HS-27A (cell line): ENCODE measurements at regions not wholly inside any gene's neighbourhood (a gene's known extent, or its start where the extent isn't known, plus 50 kb on each side); places are given as distances from the start of the nearest gene placed in this dataset.

Experiments used
- DNase-seq: peaks from one replicate; pipeline ENCODE4 v3.0.0-alpha.2; 2012; ENCODE audit warnings: low read depth, missing footprints

DNA sequence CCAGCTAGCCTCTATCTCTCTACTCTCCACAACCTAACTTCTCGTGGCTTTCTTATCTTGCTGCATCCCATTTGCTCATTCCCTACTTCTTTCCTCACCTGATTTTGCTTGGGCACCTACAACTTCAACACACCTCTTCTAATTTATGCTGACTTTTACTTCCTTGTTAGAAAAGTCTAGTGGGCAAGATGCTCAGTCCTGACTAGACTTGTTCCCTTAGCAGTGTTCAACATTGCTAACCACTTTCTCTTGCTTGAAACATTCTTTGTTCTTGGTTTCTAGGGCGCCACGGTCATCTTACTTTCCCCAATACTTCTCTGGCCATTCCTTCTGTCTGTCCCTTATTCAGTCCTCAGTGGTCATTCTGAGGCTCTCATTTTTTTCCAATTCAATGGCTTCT lies 454.7 kb upstream of the CWC22 start:
- DNase-seq = no peak

DNA sequence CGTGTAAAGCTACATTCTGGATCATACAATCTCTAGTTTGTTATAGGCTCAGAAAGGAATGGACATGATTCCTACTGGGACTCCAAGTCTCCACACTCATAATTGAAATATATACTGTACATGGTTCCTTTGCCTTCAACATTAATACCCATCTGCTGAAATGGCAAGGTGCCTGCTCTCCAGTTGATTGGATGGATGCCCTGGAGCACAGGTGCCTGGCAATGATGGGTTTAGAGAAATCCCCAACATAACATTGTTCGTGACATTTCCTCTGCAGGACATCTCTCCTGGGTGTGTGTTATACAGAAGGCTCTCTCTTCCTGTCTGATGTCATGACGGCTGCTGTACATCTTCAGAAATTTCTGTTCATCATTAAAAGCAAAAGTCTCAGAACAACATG lies 449.7 kb upstream of the CWC22 start:
- DNase-seq = no peak

GRCh38 chr2:180450841-180451240 lies 443.7 kb upstream of the CWC22 start:
- DNase-seq = no peak

DNA sequence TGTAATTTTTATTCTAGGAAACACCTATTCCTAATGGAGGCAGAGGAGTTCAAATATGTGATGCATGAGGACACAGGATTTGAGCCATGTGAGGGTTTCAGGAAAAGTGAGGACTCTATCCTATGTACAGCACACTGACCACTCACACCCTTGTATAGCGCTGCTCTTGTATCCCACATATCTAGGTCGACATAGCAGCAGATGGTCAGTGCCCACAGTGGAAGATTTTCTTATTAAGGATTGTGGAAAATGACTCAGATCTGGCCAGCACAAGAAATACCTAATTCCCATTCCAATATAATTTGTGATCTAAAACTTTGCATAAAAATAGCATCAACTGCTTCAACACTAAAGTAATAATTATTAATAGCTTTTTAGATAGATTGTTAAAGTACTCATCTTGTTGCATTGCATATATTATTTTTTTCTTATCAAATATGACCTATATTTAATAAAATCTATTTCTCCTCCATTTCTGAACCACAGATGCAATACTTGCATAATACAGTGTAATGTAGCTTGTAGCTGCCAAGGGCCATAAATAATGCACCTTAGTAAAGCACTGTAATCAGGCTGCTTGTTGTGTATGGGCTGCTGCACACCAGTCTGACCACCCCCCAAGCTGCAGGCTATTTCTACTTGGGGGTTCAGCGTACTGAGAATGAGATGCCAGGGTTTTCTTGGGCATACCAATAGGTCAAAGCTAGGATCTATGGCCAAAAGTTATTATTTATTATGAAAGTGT lies 442.2 kb upstream of the CWC22 start:
- DNase-seq = no peak

GRCh38 chr2:180446492-180446891 lies 439.4 kb upstream of the CWC22 start:
- DNase-seq = no peak

DNA sequence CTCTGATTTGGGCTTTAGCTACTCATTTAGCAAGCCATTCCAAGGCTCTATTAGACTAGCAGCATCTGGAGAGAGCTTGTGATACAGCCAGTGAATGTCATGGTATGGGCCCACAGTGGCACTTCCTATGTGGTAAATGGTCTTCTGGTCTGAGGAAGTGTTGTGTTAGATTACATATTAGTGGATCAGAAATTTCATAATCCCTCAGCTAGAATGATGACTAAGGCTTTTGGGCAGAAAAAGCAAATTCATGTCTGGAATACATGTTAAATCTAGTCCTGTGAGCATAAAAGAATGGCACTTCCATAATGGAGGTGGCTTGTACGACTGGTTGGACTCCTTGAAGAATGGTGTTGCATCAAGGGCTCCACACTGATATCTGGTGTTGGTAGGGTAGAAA lies 436.8 kb upstream of the CWC22 start:
- no peak for DNase-seq

DNA sequence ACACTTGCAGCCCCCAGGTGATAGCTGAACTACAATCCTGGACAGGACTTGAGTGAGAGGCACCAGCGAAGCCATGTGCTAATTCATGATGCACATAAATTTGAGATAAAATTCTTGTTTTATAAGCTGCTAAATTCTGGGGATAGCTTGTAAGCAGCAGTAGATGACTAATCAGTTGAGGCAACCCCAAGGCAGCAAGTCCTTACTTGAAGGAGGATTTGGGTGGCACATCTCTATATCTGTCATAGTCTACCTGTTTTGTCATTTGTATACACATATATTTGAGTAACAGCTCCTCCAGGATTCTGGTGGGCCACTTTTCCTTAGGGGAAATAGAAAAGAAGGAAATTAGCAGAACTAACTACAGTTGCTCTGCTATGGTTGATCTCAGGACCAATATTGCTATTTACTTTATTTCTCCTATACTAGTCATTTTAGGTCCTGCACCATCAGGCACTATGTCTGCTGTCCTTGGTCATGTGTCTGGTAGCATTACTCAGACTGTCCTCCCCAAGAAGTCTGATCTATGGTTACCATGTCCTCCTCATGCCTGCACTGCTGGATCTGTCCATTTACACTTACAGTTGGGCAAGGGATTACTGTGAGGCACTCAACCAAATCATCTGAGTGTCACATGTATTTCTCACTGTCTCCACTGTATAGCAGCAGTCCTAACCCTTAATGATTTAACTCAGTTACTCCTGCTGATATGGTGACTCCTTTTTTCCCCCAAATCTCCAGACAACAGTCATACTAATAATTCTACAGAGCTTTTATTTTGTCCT lies 436.0 kb upstream of the CWC22 start:
- DNase-seq = no peak

- no peak for DNase-seq
Measured at GRCh38 chr2:180419212-180419611, 412.1 kb upstream of the CWC22 start.

- no peak for DNase-seq
Measured at GRCh38 chr2:180416627-180417026, 409.5 kb upstream of the CWC22 start.

DNA sequence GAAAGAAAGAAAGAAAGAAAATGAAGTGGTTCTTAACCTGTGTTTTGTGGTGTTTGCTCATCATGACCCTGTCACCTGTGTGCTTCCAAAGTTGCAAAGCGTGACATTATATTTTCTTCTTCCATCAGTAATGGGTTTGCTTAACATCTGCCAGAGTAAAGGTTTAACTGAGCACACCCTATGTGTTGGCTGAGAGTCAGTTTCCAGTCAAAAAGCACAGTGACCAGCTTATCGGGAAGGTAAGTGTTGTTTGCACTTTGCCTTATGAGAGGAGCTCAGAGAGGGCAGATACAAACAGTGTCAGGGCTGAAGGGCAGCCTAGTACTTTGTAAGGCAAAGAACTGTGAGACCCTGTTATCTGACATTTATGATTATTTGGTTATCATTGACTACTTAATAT lies 406.2 kb upstream of the CWC22 start:
- no peak for DNase-seq

DNA sequence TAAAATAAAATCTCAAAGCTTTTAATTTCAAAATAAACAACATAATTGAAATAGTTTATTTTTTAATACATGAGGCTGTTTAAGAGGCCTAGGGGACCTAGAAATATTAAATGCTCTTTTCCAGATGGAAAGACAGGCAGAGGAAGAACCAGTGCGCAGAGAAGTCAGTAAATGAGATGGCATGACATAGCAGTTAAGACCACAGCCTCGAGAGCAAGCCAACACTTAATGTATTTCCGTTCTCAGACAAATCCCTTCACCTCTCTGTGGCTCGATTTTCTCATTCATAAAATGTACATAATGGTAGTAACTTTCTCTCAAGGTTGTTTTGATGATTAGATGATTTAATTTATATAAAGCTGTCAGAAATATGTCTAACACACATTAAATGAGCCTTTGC lies 405.1 kb upstream of the CWC22 start:
- no peak for DNase-seq

- no peak for DNase-seq
Measured at GRCh38 chr2:180411661-180412060, 404.6 kb upstream of the CWC22 start.

GRCh38 chr2:180406687-180407086 lies 399.6 kb upstream of the CWC22 start:
- no peak for DNase-seq

DNA sequence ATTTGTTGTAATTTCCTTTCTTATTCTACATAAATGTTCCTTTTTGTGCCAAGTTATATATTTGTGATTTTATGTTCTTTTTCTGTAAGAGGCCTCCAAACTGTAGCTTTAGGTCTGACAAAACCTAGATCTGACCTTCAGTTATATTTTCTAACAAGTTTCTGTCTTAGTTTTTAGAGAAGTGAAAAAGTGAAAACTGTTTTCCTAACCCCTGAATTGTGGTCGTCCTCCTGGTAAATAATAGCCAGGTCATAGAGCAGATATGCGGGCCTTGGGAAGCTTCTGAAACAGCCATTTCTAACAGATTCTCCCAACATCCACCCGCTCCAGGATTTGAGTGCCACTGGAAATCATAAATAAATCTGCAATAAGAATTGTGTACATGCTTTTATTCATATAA lies 398.4 kb upstream of the CWC22 start:
- no peak for DNase-seq

DNA sequence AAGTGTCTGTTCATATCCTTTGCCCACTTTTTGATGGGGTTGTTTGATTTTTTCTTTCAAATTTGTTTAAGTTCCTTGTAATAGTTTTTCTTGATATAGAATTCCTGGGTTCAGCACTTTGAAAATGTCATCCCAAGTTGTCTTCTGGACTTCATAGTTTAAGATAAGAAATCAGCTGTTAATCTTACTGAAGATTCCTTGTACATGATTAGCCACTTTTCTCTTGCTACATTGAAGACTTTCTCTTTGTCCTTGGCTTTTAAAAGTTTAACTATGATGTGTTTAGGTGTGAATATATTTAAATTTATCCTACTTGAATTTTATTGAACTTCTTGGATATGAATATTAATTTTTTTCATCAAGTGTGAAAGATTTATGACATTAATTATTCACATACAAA lies 387.2 kb upstream of the CWC22 start:
- no peak for DNase-seq

DNA sequence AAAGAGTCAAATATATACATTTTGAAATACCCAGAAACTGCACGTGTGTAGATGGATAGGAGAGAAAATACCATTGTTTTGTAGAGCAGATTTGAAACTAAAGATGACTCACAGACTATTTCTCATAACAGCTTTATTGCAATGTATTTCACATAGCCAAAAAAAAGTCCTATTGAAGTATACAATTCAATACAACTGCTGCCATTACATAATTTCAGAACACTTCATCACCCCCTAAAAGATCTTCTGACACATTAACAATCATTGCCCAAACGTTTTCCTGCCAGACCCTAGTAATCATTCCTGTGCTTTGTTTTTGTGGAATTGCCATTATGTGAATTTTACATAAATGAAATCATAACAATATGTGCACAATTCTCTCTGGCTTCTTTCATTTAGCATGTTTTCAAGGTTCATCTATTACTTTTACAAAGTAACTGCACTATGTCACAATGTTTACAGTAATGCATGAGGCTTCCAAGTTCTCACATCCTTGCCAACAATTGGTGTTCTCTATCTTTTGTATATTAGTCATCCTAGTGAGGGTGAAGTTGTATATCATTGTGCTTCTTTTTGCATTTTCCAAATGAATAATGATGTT lies 378.6 kb upstream of the CWC22 start:
- no peak for DNase-seq

DNA sequence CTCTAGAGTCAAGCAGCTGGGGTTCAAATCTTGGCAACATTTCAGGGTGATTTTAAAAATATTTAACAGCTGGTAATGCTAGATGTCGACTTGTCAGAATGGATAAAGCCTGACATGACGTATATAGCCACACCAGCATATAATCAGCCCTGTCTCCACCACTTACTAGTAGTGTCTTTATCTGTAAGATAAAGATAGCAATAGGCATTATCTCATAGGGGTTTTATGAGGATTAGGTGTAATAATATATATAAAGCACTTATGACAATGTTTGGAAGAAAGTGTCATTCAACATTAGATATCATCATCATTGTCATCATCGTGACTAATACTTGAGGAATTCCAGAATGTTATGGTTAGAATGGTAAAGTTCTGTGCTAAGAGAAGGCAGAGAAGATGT lies 369.0 kb upstream of the CWC22 start:
- no peak for DNase-seq

DNA sequence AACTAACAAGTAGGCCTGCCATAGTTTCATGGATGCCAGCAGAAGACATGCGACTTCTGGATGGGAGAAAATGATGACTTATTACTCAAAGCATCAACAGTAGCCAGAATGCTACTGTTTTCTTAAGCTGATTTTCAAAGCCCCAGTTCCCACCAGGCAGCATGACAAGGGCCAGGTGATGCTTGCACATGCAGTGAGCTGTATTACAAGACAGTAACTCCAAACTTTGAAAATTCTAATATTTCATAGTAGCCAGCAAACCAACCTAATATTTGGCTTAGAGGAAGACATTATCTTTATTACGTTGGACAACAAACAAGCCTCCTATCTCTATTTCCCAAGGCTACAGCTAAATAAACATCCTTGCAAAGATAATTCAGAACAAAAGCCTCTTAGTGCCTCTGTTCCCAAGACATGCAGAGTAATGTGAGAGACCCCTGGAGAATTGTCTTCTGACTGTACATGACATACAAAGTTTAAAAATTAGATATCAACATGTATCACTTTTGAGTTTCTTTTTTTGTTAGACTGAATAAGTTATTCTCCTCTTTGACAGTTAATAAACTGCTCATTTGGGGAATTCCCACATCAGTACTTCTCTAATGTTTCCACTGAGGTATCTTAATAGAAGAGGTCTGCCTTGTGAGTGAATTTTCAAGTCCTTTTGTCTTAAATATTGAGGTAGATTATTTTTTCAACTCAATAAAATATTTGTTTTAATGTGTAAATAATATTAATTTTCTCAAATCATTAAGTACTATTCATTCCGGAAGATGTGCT lies 367.6 kb upstream of the CWC22 start:
- no peak for DNase-seq

GRCh38 chr2:180370511-180371205 lies 363.6 kb upstream of the CWC22 start:
- DNase-seq = no peak

DNA sequence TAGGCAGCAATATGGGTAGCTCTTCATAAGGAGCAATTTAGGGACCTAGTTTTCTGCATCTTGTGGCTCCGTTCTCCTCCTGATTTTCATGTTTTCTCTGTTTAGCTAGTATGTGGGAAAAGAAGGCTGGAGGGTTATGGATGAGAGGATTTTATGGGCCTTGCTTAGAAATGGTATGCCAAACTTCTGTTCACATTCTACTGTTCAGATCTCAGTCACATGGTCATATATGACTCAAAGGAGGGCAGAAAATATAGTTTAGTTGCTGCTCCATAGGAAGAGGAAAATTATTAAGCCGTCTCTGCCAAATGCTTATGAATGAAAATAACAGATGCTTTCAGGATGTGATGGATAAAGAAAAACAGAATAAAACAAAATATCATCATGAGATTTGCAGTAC lies 361.8 kb upstream of the CWC22 start:
- DNase-seq = no peak

- DNase-seq = no peak
Measured at GRCh38 chr2:180367815-180368214, 360.7 kb upstream of the CWC22 start.

DNA sequence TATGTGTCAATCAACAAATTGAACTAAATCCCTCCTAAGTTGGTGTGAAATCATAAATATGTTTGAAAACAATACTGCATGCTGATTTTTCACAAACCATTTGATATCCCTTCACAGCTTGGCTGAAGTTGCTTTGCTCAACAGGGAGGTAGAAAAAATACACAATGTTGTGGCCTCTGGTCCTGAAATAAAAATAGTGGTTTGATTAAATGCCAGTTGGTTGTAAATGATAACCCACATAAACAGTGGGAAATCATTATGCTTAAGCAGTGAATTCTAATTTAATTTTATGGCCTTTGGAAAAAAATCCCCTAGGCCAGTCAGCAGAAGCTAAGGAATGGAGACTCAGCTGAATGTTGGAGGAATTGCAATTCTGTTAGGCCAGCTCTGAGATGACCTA lies 359.4 kb upstream of the CWC22 start:
- no peak for DNase-seq
